ENCODE measurements at regions not wholly inside any gene's neighbourhood (a gene's known extent, or its start where the extent isn't known, plus 50 kb on each side); places are given as distances from the start of the nearest gene placed in this dataset.

- TF ChIP-seq ZFX (IDR thresholded peaks at IDR 0.05) = no peak
- TF ChIP-seq CTCF (conservative IDR thresholded peaks at IDR 0.05) = no peak
- no peak overlapping the region for H3K27ac ChIP-seq
Measured at GRCh38 chr13:40287428-40287827, 379.0 kb downstream of the FOXO1 start.

- H3K27ac ChIP-seq = no peak overlapping the region
- no peak for TF ChIP-seq CTCF (conservative IDR thresholded peaks at IDR 0.05)
- TF ChIP-seq ZFX (IDR thresholded peaks at IDR 0.05) = no peak
Measured at GRCh38 chr13:40288259-40288658, 378.2 kb downstream of the FOXO1 start.

GRCh38 chr13:40290758-40291157 lies 375.7 kb downstream of the FOXO1 start:
- no peak overlapping the region for H3K27ac ChIP-seq

GRCh38 chr13:40292108-40292507 lies 374.3 kb downstream of the FOXO1 start:
- no peak overlapping the region for H3K27ac ChIP-seq
- TF ChIP-seq CTCF (conservative IDR thresholded peaks at IDR 0.05) (no peak), ZFX (IDR thresholded peaks at IDR 0.05) (no peak)

More at GRCh38 chr13:40290758-40291157, 375.7 kb downstream of the FOXO1 start:
- TF ChIP-seq CTCF (conservative IDR thresholded peaks at IDR 0.05) (no peak), ZFX (IDR thresholded peaks at IDR 0.05) (no peak)

GRCh38 chr13:40292536-40292935 lies 373.9 kb downstream of the FOXO1 start:
- TF ChIP-seq ZFX (IDR thresholded peaks at IDR 0.05) (no peak), CTCF (conservative IDR thresholded peaks at IDR 0.05) (no peak)
- H3K27ac ChIP-seq = no peak overlapping the region

- TF ChIP-seq ZFX (IDR thresholded peaks at IDR 0.05) = no peak
- TF ChIP-seq CTCF (conservative IDR thresholded peaks at IDR 0.05) = no peak
Measured at GRCh38 chr13:40302351-40302750, 364.1 kb downstream of the FOXO1 start.

GRCh38 chr13:40304391-40304790 lies 362.1 kb downstream of the FOXO1 start:
- no peak overlapping the region for H3K27ac ChIP-seq
- TF ChIP-seq CTCF (conservative IDR thresholded peaks at IDR 0.05) (no peak), ZFX (IDR thresholded peaks at IDR 0.05) (no peak)

More at GRCh38 chr13:40302351-40302750, 364.1 kb downstream of the FOXO1 start:
- no peak overlapping the region for H3K27ac ChIP-seq

All from C4-2B (cell line).